HCT116 (cell line): ENCODE measurements at regions not wholly inside any gene's neighbourhood (a gene's known extent, or its start where the extent isn't known, plus 50 kb on each side); places are given as distances from the start of the nearest gene placed in this dataset.

Experiments used
- ATAC-seq: fragments of 200-7000 bp; cut with Tn5 transposase; 2 replicates; pipeline ENCODE4 v1.9.1; 2020; ENCODE audit warnings: mild to moderate bottlenecking, moderate library complexity
- BruUV-seq: library from RNA; stranded (reverse); fragments of 400-500 nt; replicated peaks from 2 replicates; lab custom pipeline; 2021; lab: Mats Ljungman, UMichigan
- CTCF ChIA-PET: fragments of 300-600 bp; sonication (Branson Sonifier 250); formaldehyde crosslinking; loops from one replicate; lab custom pipeline; 2021; ENCODE audit warnings: antibody characterized with exemption; lab: Charles Lee
- POLR2A ChIA-PET: fragments of 300-600, 350-600 bp; sonication (Branson Sonifier 250); formaldehyde crosslinking; loops from one replicate; lab custom pipeline; 2021; ENCODE audit warnings: antibody characterized with exemption; lab: Charles Lee
- RAD21 ChIA-PET, 2 experiments: fragments of 300-600 bp; sonication (Branson Sonifier 250); formaldehyde crosslinking; loops; one replicate each; lab custom pipeline; 2023; ENCODE audit warnings: low total read pairs in 2 of 2; ENCODE audit not compliant: uncharacterized antibody in 2 of 2, unreplicated experiment in 2 of 2, low non-redundant PET in 1 of 2; lab: Charles Lee
- DNase-seq: peaks from one replicate; pipeline ENCODE4 v3.0.0-alpha.2; 2010; ENCODE audit warnings: low read depth, low spot score
- H2AFZ ChIP-seq: fragments of 200-600 bp; shearing (Covaris generic), sonication (generic); 2 replicates; pipeline ENCODE4 v1.6.1; 2017; ENCODE audit warnings: low read depth, mixed run types, mixed read lengths, antibody characterized with exemption, low read length; ENCODE audit not compliant: poor library complexity, severe bottlenecking
- H3K27ac ChIP-seq: 2 replicates; pipeline ENCODE4 v1.5.1; 2012; ENCODE audit warnings: low read depth, low read length
- H3K27me3 ChIP-seq: fragments of 200-600 bp; sonication (generic); 2 replicates; pipeline ENCODE4 v1.6.1; 2016; ENCODE audit warnings: mixed run types, low read length, mixed read lengths; ENCODE audit not compliant: insufficient read depth
- H3K36me3 ChIP-seq, 2 experiments: fragments of 200-500 bp in 1 of 2; fragments of 200-600 bp in 1 of 2; sonication (Bioruptor generic) in 1 of 2; sonication (generic) in 1 of 2; 2 replicates each; pipeline versions ENCODE4 v1.5.1 to v1.6.1; 2014 to 2016; ENCODE audit warnings: low read length in 2 of 2, inconsistent platforms in 1 of 2, mixed read lengths in 1 of 2, mixed run types in 1 of 2; ENCODE audit not compliant: insufficient read depth in 2 of 2, control insufficient read depth in 1 of 2
- H3K4me1 ChIP-seq, 2 experiments: fragments of 200-600 bp in 1 of 2; sonication (generic) in 1 of 2; 2 replicates each; pipeline versions ENCODE4 v1.5.1 to v1.6.1; 2012 to 2017; ENCODE audit warnings: low read length in 2 of 2, inconsistent platforms in 1 of 2, mild to moderate bottlenecking in 1 of 2, mixed read lengths in 1 of 2, mixed run types in 1 of 2, moderate library complexity in 1 of 2; ENCODE audit not compliant: insufficient read depth in 2 of 2, control insufficient read depth in 1 of 2
- H3K4me2 ChIP-seq: fragments of 200-600 bp; sonication (generic); 2 replicates; pipeline ENCODE4 v1.6.1; 2017; ENCODE audit warnings: mixed run types, low read length, mixed read lengths
- H3K4me3 ChIP-seq, 2 experiments: fragments of 200-600 bp in 1 of 2; sonication (generic) in 1 of 2; replicated peaks in 1 of 2; 2 replicates each; pipeline ENCODE4 v1.5.1; 2011 to 2016; ENCODE audit warnings: low read length in 2 of 2, control low read depth in 1 of 2, low read depth in 1 of 2, mild to moderate bottlenecking in 1 of 2, mixed read lengths in 1 of 2, mixed run types in 1 of 2
- H3K79me2 ChIP-seq: fragments of 200-600 bp; sonication (generic); 2 replicates; pipeline ENCODE4 v1.6.1; 2017; ENCODE audit warnings: mild to moderate bottlenecking, mixed run types, low read length, moderate library complexity, mixed read lengths; ENCODE audit not compliant: insufficient read depth
- H3K9ac ChIP-seq: fragments of 200-600 bp; sonication (generic); 2 replicates; pipeline ENCODE4 v1.6.1; 2016; ENCODE audit warnings: low read length, mixed read lengths
- H3K9me2 ChIP-seq: fragments of 200-600 bp; sonication (generic), shearing (Covaris generic); 2 replicates; pipeline ENCODE4 v1.6.1; 2017; ENCODE audit warnings: mixed run types, mild to moderate bottlenecking, moderate library complexity; ENCODE audit not compliant: insufficient read depth
- H3K9me3 ChIP-seq, 2 experiments: fragments of 200-500 bp in 1 of 2; fragments of 200-600 bp in 1 of 2; sonication (Bioruptor generic) in 1 of 2; sonication (generic) in 1 of 2; 2 replicates each; pipeline ENCODE4 v1.6.1; 2014 to 2017; ENCODE audit warnings: low read length in 2 of 2, mixed read lengths in 2 of 2, inconsistent platforms in 1 of 2, low read depth in 1 of 2, mild to moderate bottlenecking in 1 of 2, mixed run types in 1 of 2, moderate library complexity in 1 of 2; ENCODE audit not compliant: control insufficient read depth in 1 of 2, insufficient read depth in 1 of 2
- H4K20me1 ChIP-seq: fragments of 200-600 bp; sonication (generic), shearing (Covaris generic); 2 replicates; pipeline ENCODE4 v1.6.1; 2017; ENCODE audit warnings: mixed run types, mild to moderate bottlenecking, moderate library complexity; ENCODE audit not compliant: insufficient read depth
- ELF1 ChIP-seq: IDR thresholded peaks from 2 replicates; pipeline ENCODE4 v1.6.1; 2012; ENCODE audit warnings: low read depth, borderline replicate concordance
- EZH2phosphoT487 ChIP-seq: fragments of 200-600 bp; IDR thresholded peaks from 2 replicates; pipeline ENCODE4 v1.6.1; 2018; ENCODE audit warnings: antibody characterized with exemption, borderline replicate concordance
- POLR2A ChIP-seq: IDR thresholded peaks from 2 replicates; pipeline ENCODE4 v1.7.0; 2011; ENCODE audit warnings: borderline replicate concordance; ENCODE audit not compliant: insufficient read depth, insufficient read length; ENCODE audit errors: extremely low read depth
- POLR2AphosphoS5 ChIP-seq: IDR thresholded peaks from 2 replicates; pipeline ENCODE4 v1.6.1; 2011; ENCODE audit warnings: mild to moderate bottlenecking, low read depth, low read length, moderate library complexity
- RAD21 ChIP-seq: IDR thresholded peaks from 2 replicates; pipeline ENCODE4 v1.6.1; 2012; ENCODE audit warnings: low read depth, mild to moderate bottlenecking
- SP1 ChIP-seq: IDR thresholded peaks from 2 replicates; pipeline ENCODE4 v1.6.1; 2012; ENCODE audit warnings: low read depth
- SRF ChIP-seq: IDR thresholded peaks from 2 replicates; pipeline ENCODE4 v1.6.1; 2012; ENCODE audit warnings: low read depth
- TCF7L2 ChIP-seq: IDR thresholded peaks from 2 replicates; pipeline ENCODE4 v1.7.0; 2011; ENCODE audit warnings: borderline replicate concordance, inconsistent platforms; ENCODE audit not compliant: insufficient read depth, insufficient read length; ENCODE audit errors: extremely low read depth
- YY1 ChIP-seq: IDR thresholded peaks from 2 replicates; pipeline ENCODE4 v1.6.1; 2011; ENCODE audit warnings: low read length, low read depth, moderate library complexity, mild to moderate bottlenecking; ENCODE audit not compliant: insufficient replicate concordance; ENCODE audit errors: extremely low read depth
- intact Hi-C: fragments of 100-400 bp; cut with micrococcal nuclease; formaldehyde crosslinking; loops from 2 replicates; pipeline ENCODE4 v1.10.0; 2022
- TF ChIP-seq, protein P1 (sequence below): IDR thresholded peaks from 2 replicates; pipeline ENCODE4 v1.6.1; 2011; ENCODE audit warnings: mild to moderate bottlenecking, low read length, moderate library complexity; ENCODE audit not compliant: insufficient replicate concordance; ENCODE audit errors: extremely low read depth
- TF ChIP-seq, protein P2 (sequence below), 3 experiments: fragments of 200-600 bp in 1 of 3; sonication (generic) in 1 of 3; IDR thresholded peaks in 2 of 3; conservative IDR thresholded peaks in 1 of 3; 2 replicates each; pipeline ENCODE4 v1.5.1; 2012 to 2017; ENCODE audit warnings: low read depth in 2 of 3, low read length in 2 of 3, antibody characterized with exemption in 1 of 3, borderline replicate concordance in 1 of 3, control low read depth in 1 of 3, mild to moderate bottlenecking in 1 of 3, mixed read lengths in 1 of 3, mixed run types in 1 of 3, moderate library complexity in 1 of 3; ENCODE audit not compliant: insufficient read depth in 1 of 3
- TF ChIP-seq, protein P3 (sequence below): IDR thresholded peaks from 2 replicates; pipeline ENCODE4 v1.6.1; 2012

DNA sequence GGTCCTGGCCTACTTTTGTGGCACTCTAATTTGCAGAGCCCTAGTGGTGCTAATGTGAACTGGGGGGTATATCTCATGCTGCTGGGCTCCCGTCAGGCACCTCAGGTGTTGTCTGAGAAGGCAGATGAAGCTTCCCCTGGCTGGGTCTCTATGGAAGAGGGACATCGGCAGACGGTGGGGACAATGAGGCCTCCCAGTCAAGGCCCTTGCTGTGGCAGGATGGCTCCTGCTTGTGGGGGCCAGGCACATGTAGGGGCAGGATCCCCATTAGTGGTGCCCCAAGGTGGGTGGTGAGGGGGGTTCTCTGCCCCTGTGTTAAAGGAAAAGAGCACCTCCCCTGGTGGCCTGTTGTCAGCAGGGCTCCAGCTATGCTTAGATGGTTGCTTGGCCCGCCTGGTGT is 192.8 kb upstream of the S1PR3 start:
- no peaks in the 10 kb centered on the region for H3K79me2 ChIP-seq
- intact Hi-C loops = loop anchor here (10.0 kb wide), 1 partner anchor 1106 kb away; no protein-coding TSS in a partner anchor
- no peaks in the 10 kb centered on the region for H3K9me2 ChIP-seq
- H3K27me3 ChIP-seq = no peaks in the 10 kb centered on the region
- H3K9me3 ChIP-seq = no peaks in the 10 kb centered on the region
- H3K9ac ChIP-seq = no peak overlapping the region
- no peaks in the 10 kb centered on the region for H3K4me1 ChIP-seq
- TF ChIP-seq EZH2phosphoT487 (no peak), TCF7L2 (no peak), POLR2AphosphoS5 (no peak), SP1 (no peak), SRF (no peak), YY1 (no peak), RAD21 (no peak), ELF1 (no peak), POLR2A (no peak)
- TF ChIP-seq, protein P1, sequence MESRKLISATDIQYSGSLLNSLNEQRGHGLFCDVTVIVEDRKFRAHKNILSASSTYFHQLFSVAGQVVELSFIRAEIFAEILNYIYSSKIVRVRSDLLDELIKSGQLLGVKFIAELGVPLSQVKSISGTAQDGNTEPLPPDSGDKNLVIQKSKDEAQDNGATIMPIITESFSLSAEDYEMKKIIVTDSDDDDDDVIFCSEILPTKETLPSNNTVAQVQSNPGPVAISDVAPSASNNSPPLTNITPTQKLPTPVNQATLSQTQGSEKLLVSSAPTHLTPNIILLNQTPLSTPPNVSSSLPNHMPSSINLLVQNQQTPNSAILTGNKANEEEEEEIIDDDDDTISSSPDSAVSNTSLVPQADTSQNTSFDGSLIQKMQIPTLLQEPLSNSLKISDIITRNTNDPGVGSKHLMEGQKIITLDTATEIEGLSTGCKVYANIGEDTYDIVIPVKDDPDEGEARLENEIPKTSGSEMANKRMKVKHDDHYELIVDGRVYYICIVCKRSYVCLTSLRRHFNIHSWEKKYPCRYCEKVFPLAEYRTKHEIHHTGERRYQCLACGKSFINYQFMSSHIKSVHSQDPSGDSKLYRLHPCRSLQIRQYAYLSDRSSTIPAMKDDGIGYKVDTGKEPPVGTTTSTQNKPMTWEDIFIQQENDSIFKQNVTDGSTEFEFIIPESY = no peak
- TF ChIP-seq, protein P2, sequence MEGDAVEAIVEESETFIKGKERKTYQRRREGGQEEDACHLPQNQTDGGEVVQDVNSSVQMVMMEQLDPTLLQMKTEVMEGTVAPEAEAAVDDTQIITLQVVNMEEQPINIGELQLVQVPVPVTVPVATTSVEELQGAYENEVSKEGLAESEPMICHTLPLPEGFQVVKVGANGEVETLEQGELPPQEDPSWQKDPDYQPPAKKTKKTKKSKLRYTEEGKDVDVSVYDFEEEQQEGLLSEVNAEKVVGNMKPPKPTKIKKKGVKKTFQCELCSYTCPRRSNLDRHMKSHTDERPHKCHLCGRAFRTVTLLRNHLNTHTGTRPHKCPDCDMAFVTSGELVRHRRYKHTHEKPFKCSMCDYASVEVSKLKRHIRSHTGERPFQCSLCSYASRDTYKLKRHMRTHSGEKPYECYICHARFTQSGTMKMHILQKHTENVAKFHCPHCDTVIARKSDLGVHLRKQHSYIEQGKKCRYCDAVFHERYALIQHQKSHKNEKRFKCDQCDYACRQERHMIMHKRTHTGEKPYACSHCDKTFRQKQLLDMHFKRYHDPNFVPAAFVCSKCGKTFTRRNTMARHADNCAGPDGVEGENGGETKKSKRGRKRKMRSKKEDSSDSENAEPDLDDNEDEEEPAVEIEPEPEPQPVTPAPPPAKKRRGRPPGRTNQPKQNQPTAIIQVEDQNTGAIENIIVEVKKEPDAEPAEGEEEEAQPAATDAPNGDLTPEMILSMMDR (IDR thresholded peaks at IDR 0.05 in 2 of 3, conservative IDR thresholded peaks at IDR 0.05 in 1 of 3; ENCODE audit: borderline replicate concordance in 1 of 3, insufficient read depth in 1 of 3, low read depth in 2 of 3, low read length in 2 of 3) = no peak
- TF ChIP-seq, protein P3, sequence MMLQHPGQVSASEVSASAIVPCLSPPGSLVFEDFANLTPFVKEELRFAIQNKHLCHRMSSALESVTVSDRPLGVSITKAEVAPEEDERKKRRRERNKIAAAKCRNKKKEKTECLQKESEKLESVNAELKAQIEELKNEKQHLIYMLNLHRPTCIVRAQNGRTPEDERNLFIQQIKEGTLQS = no peak
- ChIA-PET CTCF (no interaction called here), RAD21 (no interaction called here), POLR2A (no interaction called here)
- no peaks in the 10 kb centered on the region for H3K36me3 ChIP-seq
- H3K4me3 ChIP-seq = no peak overlapping the region
- H3K4me2 ChIP-seq = no peak overlapping the region
- DNase-seq (no peak), ATAC-seq (no peak)
- H3K27ac ChIP-seq = no peak overlapping the region
- BruUV-seq = no TSS peak
- H4K20me1 ChIP-seq = no peaks in the 10 kb centered on the region
- H2AFZ ChIP-seq = no peak overlapping the region
